Liver (tissue), 7 donors: ENCODE measurements at regions not wholly inside any gene's neighbourhood (a gene's known extent, or its start where the extent isn't known, plus 50 kb on each side); places are given as distances from the start of the nearest gene placed in this dataset.

ENCODE experiments used
- DNase-seq: peaks from one replicate; pipeline ENCODE4 v3.0.0-alpha.2; 2017; ENCODE audit warnings: low spot score
- H3K27ac ChIP-seq, 2 donors: one replicate each; pipeline ENCODE4 v1.7.0; 2013; ENCODE audit warnings: inconsistent platforms in 2 of 2, low read length in 2 of 2, control low read depth in 1 of 2, low read depth in 1 of 2, mild to moderate bottlenecking in 1 of 2
- H3K27me3 ChIP-seq, 4 donors: one replicate each; pipeline versions ENCODE4 v1.6.1 to v1.7.0; 2013; ENCODE audit warnings: low read length in 3 of 4, inconsistent platforms in 1 of 4, mild to moderate bottlenecking in 1 of 4, moderate library complexity in 1 of 4; ENCODE audit not compliant: control insufficient read depth in 4 of 4, insufficient read depth in 4 of 4
- H3K36me3 ChIP-seq, 4 donors: one replicate each; pipeline versions ENCODE4 v1.6.1 to v1.7.0; 2013; ENCODE audit warnings: low read length in 3 of 4, mild to moderate bottlenecking in 3 of 4, low read depth in 1 of 4, moderate library complexity in 1 of 4; ENCODE audit not compliant: control insufficient read depth in 4 of 4, insufficient read depth in 3 of 4
- H3K4me1 ChIP-seq, 4 donors: one replicate each; pipeline versions ENCODE4 v1.6.1 to v1.7.0; 2013; ENCODE audit warnings: low read length in 3 of 4, mild to moderate bottlenecking in 3 of 4, moderate library complexity in 1 of 4; ENCODE audit not compliant: control insufficient read depth in 4 of 4, insufficient read depth in 4 of 4
- H3K4me3 ChIP-seq, 3 donors: one replicate each; pipeline versions ENCODE4 v1.6.1 to v1.7.0; 2013; ENCODE audit warnings: low read length in 3 of 3, control low read depth in 1 of 3, low read depth in 1 of 3, mild to moderate bottlenecking in 1 of 3
- H3K9ac ChIP-seq, 2 donors: one replicate each; pipeline ENCODE4 v1.7.0; 2013; ENCODE audit warnings: low read length in 2 of 2, mild to moderate bottlenecking in 2 of 2, moderate library complexity in 2 of 2, control low read depth in 1 of 2, low read depth in 1 of 2
- H3K9me3 ChIP-seq, 4 donors: one replicate each; pipeline versions ENCODE4 v1.6.1 to v1.7.0; 2013; ENCODE audit warnings: low read length in 3 of 4; ENCODE audit not compliant: control insufficient read depth in 4 of 4
- ATF3 ChIP-seq: IDR thresholded peaks from 2 replicates; pipeline ENCODE4 v1.6.1; 2016; ENCODE audit warnings: antibody characterized with exemption
- EGR1 ChIP-seq, 2 donors: IDR thresholded peaks; 2 replicates each; pipeline ENCODE4 v1.6.1; 2016 to 2018; ENCODE audit warnings: antibody characterized with exemption in 2 of 2, low read depth in 2 of 2
- FOXA2 ChIP-seq: IDR thresholded peaks from 2 replicates; pipeline ENCODE4 v1.6.1; 2016; ENCODE audit warnings: antibody characterized with exemption
- GABPA ChIP-seq, 2 donors: IDR thresholded peaks in 1 of 2; conservative IDR thresholded peaks in 1 of 2; 2 replicates each; pipeline ENCODE4 v1.6.1; 2016; ENCODE audit warnings: antibody characterized with exemption in 2 of 2, mild to moderate bottlenecking in 1 of 2, moderate library complexity in 1 of 2
- HNF4A ChIP-seq, 2 donors: conservative IDR thresholded peaks; 2 replicates each; pipeline ENCODE4 v1.6.1; 2016; ENCODE audit warnings: antibody characterized with exemption in 2 of 2, mild to moderate bottlenecking in 2 of 2
- JUND ChIP-seq, 2 donors: IDR thresholded peaks; 2 replicates each; pipeline ENCODE4 v1.6.1; 2016; ENCODE audit warnings: antibody characterized with exemption in 2 of 2
- NR2F2 ChIP-seq: IDR thresholded peaks from 2 replicates; pipeline ENCODE4 v1.6.1; 2016; ENCODE audit warnings: antibody characterized with exemption
- RAD21 ChIP-seq, 2 donors: IDR thresholded peaks; 2 replicates each; pipeline ENCODE4 v1.6.1; 2016; ENCODE audit warnings: antibody characterized with exemption in 2 of 2, mild to moderate bottlenecking in 2 of 2
- REST ChIP-seq: IDR thresholded peaks from 2 replicates; pipeline ENCODE4 v1.6.1; 2016; ENCODE audit warnings: antibody characterized with exemption, mild to moderate bottlenecking
- RXRA ChIP-seq, 2 donors: IDR thresholded peaks; 2 replicates each; pipeline ENCODE4 v1.6.1; 2017 to 2018; ENCODE audit warnings: antibody characterized with exemption in 2 of 2, mild to moderate bottlenecking in 1 of 2
- SP1 ChIP-seq: IDR thresholded peaks from 2 replicates; pipeline ENCODE4 v1.6.1; 2018; ENCODE audit warnings: antibody characterized with exemption, mild to moderate bottlenecking
- TAF1 ChIP-seq: conservative IDR thresholded peaks from 2 replicates; pipeline ENCODE4 v1.6.1; 2016; ENCODE audit warnings: antibody characterized with exemption, mild to moderate bottlenecking
- YY1 ChIP-seq: IDR thresholded peaks from 2 replicates; pipeline ENCODE4 v1.6.1; 2016; ENCODE audit warnings: antibody characterized with exemption, mild to moderate bottlenecking
- ZBTB33 ChIP-seq: IDR thresholded peaks from 2 replicates; pipeline ENCODE4 v1.6.1; 2016; ENCODE audit warnings: antibody characterized with exemption
- WGBS: extraction: QIAGEN DNeasy Blood & Tissue Kit; methylation state at CpG from one replicate; pipeline ENCODE4 v1.1.7; 2013; 5-methylcytosine and 5-hydroxymethylcytosine counted together
- TF ChIP-seq, protein P1 (sequence below): IDR thresholded peaks from 2 replicates; pipeline ENCODE4 v1.6.1; 2016; ENCODE audit warnings: antibody characterized with exemption
- donor health status: healthy.
- donor health status: healthy.
- donor health status: healthy.
- donor health status: healthy.

GRCh38 chr16:52174168-52174567, 372.8 kb downstream of the TOX3 start:
- Histone ChIP-seq H3K9me3 (no peaks in the 10 kb centered on the region), H3K9ac (no peak overlapping the region), H3K36me3 (no peaks in the 10 kb centered on the region), H3K4me3 (no peak overlapping the region), H3K27ac (no peak overlapping the region), H3K4me1 (no peaks in the 10 kb centered on the region), H3K27me3 (no peaks in the 10 kb centered on the region)
- WGBS, result 81% methylated on average over 2 of the region's 2 CpGs
- TF ChIP-seq FOXA2 (no peak), GABPA (IDR thresholded peaks at IDR 0.05 in 1 of 2, conservative IDR thresholded peaks at IDR 0.05 in 1 of 2) (no peak), ATF3 (no peak), NR2F2 (no peak), HNF4A (conservative IDR thresholded peaks at IDR 0.05) (no peak), RAD21 (IDR thresholded peaks at IDR 0.05) (no peak), TAF1 (no peak)
- DNase-seq, result no peak

GRCh38 chr16:52171481-52171880, 375.5 kb downstream of the TOX3 start:
- Histone ChIP-seq H3K4me3 (no peak overlapping the region), H3K4me1 (no peaks in the 10 kb centered on the region), H3K27me3 (no peaks in the 10 kb centered on the region), H3K9ac (no peak overlapping the region), H3K36me3 (no peaks in the 10 kb centered on the region), H3K27ac (no peak overlapping the region), H3K9me3 (no peaks in the 10 kb centered on the region)
- TF ChIP-seq SP1 (no peak), GABPA (IDR thresholded peaks at IDR 0.05 in 1 of 2, conservative IDR thresholded peaks at IDR 0.05 in 1 of 2) (no peak), TAF1 (no peak), FOXA2 (no peak), ZBTB33 (no peak), HNF4A (conservative IDR thresholded peaks at IDR 0.05) (no peak), ATF3 (no peak), YY1 (no peak), JUND (IDR thresholded peaks at IDR 0.05) (no peak)
- DNase-seq, result no peak

DNA sequence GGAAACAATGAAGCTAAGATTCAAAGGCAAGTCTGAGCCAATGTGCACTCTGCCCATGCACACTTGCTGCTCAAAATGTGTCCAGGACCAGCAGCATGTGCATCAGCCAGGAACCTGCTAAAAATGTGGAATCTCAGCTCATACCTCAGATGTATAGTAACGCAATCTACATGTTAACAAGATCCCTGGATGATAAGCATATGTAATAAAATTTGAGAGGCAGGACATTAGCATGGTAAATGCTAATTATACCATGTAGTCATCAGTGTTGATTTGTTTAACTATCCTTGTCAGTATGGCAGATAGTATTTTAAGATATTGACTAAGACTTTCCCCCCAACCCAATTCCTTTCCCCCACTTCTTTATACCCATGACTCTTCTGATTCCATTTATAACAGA, 379.6 kb downstream of the TOX3 start:
- H3K9ac ChIP-seq, result no peak overlapping the region
- no peaks in the 10 kb centered on the region for H3K36me3 ChIP-seq
- WGBS, result 85% methylated on average over 1 of the region's 1 CpG
- H3K4me1 ChIP-seq, result no peaks in the 10 kb centered on the region
- no peaks in the 10 kb centered on the region for H3K27me3 ChIP-seq
- no peaks in the 10 kb centered on the region for H3K9me3 ChIP-seq
- H3K4me3 ChIP-seq, result no peak overlapping the region
- H3K27ac ChIP-seq, result no peak overlapping the region
- DNase-seq, result no peak
- TF ChIP-seq EGR1 (IDR thresholded peaks at IDR 0.05; ENCODE audit: low read depth in 2 of 2), result no peak
- TF ChIP-seq HNF4A (conservative IDR thresholded peaks at IDR 0.05), result no peak
- TF ChIP-seq JUND (IDR thresholded peaks at IDR 0.05), result no peak
- no peak for TF ChIP-seq RAD21 (IDR thresholded peaks at IDR 0.05)
- no peak for TF ChIP-seq SP1
- TF ChIP-seq ATF3, result no peak
- TF ChIP-seq, protein P1, sequence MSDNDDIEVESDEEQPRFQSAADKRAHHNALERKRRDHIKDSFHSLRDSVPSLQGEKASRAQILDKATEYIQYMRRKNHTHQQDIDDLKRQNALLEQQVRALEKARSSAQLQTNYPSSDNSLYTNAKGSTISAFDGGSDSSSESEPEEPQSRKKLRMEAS, result no peak
- TF ChIP-seq FOXA2, result no peak
- no peak for TF ChIP-seq TAF1
- no peak for TF ChIP-seq REST
- TF ChIP-seq RXRA (IDR thresholded peaks at IDR 0.05), result no peak
- no peak for TF ChIP-seq ZBTB33
- no peak for TF ChIP-seq YY1
- TF ChIP-seq GABPA (IDR thresholded peaks at IDR 0.05 in 1 of 2, conservative IDR thresholded peaks at IDR 0.05 in 1 of 2), result no peak
